NCI-H1694 (cell line): ENCODE measurements at regions not wholly inside any gene's neighbourhood (a gene's known extent, or its start where the extent isn't known, plus 50 kb on each side); places are given as distances from the start of the nearest gene placed in this dataset.
A peak's percentile ranks its signal among the peaks of the same experiment; 100 is the strongest.

Experiments used
- DNase-seq: peaks from one replicate; lab custom pipeline; 2025; lab: John Stamatoyannopoulos, UW

DNA sequence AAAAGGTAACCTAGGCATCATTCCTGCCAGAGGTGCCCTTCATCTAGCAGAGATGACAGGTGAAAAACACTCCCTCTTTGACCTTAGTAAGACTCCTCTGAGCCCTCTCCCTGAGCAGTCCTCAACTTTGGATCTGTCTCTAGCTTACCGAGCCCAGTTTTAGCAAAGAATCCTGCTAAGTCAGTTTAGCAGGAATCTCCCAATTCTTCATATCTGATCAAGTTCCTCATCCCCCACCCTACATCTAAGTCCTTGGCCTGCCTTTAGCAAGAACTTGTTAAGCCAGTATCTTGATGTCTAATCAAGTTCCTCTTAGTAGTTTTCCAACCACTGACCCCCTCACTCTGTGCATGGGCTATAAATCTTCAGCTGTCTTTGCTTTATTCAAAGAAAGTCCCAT, 235.6 kb downstream of the OMA1 start:
- no peak for DNase-seq

DNA sequence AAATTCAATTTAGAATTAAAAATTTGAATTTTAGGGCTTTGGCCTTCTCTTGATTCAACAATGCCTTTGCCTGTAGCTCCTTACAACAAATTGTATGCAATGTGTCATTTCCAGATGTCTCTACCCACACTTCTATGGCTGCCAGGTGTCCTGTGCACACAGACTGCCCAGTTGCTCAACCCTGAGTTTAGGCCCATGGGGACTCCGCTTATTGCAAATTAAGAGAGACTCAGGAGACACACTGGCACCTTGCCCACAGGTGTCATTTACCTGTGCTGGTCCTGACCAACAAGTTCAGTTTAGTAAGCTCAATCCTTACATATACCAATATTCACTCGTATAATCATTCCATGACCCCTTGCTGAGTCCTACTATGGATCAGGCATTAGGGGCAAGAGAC, 236.1 kb downstream of the OMA1 start:
- no peak for DNase-seq

DNA sequence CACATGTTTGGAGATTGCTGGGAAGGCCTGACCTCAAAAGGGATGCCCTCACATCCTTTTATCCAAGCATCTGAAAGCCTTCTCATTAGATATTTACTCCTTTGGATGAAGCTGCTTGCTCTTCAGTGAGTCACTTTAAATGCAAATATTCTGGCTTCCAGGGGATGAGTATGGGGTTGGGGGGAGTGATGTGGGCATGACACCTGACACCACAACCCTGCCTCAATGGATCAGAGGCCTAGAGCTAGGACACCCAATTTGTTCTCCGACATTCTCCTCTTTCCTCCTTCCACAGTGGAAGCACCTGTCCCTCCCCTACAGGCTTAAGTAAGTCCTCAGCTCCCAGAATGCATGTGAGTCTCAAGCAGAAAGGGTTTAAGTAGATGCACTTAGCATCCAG, 238.3 kb downstream of the OMA1 start:
- no peak for DNase-seq

DNA sequence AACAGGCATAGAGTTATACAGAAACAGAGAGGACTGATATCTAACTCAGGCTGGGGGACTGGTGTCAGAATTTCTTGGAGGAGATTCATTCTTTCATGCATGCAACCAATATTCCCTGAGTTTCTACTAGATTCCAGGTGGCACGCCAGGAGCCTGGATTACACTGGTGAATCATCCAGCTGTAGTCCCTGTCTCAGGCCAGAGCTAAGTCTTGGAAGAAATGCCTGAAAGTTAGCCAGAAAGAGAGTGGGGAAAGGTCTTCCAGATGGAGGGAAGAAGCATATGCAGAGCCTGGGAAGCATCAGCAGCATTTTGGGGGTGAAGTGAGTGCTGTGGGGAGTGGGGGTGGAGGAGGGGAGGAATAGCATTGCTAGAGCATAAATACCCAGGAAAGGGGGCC, 239.1 kb downstream of the OMA1 start:
- no peak for DNase-seq

DNA sequence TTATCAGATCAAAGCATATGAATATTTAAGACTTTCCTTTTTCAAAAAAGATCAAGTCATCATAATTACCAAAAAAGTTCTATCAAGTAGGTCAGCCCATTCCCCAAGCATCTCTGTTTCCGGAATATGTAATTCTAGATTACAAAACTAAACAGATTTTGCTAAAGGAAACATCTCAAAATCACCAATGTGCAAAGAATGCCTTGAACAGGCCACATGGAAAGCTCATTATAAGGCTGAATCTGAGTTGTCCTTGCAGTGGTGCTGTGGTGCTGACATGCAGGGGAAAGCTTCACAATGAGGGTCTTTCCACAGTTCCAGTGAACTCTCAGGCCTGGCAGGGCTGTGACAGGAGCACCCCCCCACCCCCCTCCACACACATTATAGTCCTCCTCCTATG, 240.9 kb downstream of the OMA1 start:
- DNase-seq: no peak

DNA sequence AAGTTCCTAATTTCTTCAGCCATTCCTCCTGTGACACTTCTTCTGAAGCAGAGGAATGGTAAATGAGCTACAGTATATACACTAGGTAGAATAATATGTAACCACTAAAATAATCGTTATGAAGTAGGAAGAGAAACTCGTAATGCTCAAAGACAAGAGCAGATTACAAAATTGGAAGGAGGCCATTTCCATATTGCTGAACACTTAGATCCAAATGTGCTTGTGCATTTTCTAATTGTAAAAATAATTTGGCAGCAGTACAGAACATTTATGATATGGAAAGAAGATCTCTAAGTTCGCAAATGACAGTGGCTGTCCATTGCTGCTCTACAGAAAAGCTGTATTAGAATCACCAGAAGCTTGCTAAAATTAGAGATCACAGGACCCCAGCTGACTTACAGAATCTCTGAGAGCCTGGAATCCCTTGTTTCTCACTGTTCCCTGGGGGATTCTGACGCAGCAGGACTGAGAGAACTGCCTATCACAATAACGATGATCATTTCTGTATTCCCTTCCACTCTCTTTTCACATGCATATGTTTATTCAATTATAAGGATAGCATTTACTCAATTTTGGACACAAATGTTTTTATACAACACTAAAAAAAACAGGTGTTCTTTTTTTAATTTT, 242.1 kb downstream of the OMA1 start:
- no peak for DNase-seq

DNA sequence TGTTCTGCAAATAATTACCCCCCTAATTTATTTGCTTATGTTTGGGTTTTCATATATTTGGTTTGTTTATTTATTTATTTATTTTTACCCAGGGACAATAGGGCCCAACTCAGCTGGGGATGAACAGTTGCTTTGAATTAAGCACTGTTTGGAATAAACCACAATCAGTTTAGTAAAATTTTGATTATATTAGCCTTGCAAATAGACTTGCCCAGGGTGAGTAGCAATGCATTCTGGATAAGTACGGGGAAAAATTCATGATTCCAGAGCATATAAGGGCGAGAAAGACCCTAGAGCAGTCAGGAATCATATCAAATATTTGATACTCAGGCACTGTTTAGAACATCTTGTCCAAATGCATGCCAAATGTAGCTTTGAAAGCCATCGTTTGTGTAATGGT, 242.7 kb downstream of the OMA1 start:
- no peak for DNase-seq

DNA sequence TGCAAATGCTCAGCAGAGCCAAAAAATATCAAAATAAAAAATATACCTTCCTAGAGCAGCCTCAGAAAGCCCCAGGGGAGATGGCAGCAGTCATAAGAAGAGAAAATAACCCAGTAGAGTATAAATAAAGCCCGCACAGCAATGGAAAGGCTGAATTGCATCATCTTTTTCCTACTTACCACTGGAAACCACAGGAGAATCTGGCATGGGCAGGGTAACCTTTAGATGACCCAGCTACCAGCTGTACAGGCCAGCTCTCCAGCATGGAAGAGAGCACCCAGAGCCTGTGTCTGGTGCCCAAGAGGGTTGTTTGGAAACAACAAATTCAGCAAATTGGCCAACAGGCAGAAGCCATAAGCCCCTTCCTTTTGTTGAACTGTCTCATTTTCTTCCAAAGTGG, 253.1 kb downstream of the OMA1 start:
- no peak for DNase-seq

DNA sequence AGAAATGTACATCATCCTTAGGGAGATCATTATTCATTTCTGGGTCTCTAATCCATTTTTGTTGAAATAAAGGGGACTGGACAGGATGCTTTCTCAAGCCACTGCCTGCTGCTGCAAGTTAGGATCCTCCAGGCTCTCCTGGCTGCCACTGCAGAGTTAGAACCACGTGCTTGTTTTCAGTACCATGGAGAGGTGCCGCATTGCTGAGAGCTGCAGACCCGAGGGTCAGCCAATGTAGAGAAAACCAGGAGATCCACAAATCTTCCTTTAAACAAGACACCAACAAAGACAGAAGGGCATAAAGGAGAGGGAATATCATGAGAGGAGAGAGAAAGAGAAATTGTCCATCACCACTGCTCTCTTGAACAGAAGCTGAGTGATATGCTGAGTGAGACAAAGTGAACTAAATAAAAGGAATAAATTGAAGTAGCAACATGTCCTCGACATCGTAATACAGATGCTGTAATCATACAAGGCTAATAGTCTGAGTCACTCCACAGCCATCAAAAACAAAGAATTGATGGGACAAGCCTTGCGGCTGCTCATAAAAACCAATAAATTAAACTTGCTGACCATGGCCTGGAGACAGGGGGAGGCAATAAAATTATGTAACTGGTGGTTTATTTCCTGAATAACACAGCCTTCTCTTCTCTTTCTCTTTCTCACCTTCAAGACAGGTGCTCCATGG, 255.7 kb downstream of the OMA1 start:
- no peak for DNase-seq

DNA sequence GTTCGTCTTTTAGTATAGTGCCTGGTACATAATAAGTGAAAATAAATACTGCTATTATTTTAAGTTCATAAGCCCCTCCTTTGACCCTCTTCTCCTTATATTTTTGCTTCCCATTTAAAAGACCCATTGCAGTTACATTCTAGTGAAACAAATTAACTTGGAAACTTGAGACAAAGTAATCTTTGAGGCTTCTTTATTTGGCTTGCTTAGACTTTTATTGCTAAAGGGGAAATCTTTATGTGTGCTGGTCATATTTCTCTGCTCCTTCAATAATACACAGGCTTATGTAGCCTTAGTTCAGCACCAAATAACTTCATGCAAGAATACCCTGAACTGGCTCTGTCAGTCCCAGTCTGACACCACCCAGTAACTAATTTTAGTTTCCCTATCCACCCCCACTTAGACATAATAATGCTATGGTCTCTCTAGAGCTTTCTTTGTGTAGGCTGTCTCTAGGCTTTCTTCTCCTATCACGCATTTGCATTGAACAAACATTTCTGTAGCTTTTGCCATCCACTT, 257.8 kb downstream of the OMA1 start:
- DNase-seq: no peak

DNA sequence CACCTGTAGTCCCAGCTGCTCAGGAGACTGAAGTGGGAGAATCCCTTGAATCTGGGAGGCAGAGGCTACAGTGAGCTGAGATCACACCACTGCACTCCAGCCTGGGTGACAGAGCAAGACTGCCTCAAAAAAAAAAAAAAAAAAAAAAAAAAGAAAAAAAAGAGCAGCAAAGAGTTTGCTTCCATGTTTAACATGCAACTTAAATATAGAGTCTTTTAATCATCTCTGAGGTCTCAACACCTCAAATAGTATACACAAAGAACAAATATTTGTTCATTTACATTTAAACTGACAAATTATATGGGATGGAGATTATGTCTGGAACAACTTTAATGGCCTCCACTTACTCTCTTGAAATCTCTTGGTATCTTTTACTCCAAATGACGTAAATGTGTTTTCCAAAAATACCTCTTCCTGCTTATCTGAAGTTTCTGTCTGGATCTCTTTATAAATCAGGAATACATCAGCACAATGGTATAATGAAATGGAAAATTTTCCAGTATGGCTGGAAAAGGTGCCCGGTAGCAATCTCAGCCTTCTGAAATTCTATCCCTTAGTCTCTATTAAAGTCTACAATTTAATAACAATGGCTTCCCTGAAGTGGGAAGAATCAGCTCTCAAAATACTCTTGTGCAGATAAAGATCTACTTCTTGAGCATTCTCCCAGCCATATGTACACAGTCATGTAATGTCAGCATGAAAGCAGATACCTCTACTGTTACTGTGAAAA, 258.5 kb downstream of the OMA1 start:
- no peak for DNase-seq

DNA sequence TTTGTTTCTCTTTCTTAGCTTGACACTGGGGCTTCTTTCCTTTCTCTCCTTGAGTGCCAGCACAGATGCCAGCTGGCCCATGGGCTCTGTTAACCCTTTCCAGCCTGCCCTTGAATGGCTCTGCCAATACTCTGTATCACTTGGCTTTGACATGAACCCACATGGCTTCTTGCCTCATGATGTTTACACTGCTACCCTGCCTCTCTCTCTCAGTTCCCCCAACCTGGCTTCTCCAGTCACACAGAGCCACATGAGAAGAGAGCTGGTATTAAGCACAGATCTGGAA, 262.4 kb downstream of the OMA1 start:
- DNase-seq: no peak

DNA sequence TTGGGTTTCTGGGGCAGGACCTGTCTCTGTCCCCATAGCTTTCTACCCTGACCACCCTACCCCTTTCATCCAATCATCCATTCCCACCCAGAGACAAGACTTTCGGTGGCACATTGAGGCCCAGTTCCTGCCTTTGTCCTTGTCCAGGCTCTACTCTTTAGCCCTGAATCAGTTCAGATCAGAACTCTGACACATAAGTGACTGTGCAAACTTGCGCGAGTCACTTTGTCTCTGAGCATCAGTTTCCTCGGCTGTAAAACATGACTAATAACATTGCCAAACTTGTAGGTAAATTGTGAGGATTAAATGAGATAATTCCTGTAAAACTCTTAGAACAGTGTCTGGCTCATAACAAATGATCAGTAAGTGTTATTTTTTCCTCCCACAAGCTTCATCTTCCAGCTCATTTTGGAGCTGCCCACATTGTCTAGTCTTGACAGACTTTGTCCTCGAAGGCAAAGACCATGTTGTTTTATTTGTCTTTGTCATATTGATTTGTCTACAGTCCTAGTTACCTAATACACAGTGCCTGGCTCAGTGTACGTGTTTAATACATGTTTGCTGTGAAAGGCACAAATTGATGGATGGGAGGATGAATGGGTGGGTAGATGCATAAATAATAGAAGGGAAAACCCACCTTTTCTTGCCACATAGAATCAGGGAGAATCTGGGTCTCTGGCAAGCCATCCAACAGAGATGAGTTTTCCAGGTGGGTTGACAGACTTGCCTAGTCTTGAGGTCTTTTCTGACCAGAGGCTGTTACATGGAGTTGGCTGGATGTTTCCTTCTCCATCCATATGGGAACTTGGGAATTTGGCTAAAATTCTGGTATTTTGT, 262.9 kb downstream of the OMA1 start:
- no peak for DNase-seq

DNA sequence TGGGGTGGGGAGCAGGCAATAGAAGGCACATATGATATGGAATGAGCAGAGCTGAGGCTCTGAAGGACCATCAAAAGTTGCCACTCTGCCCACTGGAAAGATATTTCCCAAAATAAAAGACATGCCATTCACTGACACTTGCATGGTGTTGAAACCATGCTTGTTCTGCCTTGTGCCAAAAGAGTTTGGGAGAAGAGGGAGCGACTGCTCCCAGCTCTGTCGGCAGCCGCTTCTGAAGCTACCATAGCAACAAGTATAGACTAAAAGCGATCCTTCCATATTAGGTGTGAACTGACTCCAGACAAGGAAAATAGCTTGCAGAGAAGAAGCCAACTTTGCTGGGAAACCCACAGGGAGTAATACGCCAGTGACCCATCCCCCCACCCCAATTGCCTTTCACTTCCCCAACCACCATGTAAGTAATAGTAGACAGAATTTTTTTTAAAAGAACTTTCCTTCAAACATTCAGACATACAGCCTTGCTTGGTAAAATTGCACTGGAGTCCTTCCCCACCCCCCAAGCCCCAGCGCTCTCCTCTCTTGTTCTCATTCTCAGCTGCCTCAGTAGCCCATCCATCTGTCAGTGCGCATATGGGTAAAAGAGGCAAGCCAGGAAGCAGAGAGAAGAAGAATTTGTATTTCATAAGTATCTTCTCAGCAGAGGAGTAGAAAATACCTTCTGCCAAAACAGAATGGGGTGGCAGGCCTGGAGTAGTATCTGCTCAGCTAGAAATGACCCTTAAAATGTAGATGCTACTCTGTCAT, 263.7 kb downstream of the OMA1 start:
- DNase-seq: no peak

DNA sequence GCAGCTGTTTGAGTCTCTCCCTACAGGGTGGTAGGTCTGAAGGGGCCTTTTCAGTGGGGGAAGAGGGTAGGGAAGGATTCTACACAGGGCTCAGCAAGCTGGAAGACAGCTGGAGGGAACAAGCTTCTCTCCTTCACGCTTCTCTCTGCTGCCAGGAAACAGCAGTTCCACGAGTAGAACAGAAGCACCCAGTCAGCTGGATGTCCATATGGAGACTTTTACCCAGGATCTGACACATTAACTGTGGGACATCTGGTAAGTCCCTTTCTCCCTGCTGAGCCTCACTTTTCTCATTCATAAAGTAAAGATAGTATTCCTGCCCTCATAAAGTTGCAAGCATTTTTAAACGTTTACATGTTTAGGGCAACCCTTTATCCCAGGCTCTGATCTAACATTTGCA, 280.3 kb downstream of the OMA1 start:
- DNase-seq: peak; percentile 72

DNA sequence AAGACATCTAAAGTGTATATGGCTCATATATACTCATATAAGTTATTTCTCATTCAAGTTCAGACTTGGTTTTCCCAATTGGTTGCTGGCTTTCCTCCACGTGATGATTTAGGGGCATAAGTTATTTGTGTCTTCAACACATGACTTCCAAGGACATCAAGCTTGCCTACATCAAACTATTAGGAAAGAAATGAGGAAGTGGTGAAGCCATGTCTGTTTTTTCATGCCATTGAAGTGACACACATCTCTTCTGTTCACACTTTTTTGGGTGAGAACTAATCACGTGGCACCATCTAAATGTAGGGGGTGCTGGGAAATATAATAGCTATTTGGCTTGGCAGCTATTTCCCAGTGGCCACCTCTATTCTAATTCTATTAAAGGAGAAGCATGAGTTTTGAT, 282.1 kb downstream of the OMA1 start:
- no peak for DNase-seq

DNA sequence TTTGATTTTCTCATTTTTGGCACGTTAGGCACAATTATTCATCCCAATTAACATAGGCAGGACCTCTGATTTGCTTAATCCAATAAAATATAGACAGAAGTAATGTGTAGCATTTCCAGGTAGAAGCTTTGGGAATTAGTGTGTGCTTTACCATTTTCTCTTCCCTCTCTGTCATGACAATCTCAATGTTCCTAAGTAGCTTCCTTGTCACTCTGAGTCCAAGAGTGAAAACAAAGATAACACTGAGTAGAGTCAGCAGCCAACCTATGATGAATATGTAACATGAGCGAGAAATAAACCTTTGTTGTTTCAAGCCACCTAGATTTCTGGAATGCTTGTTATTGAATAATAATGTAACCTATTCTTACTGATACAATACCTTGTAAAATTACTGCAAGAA, 283.8 kb downstream of the OMA1 start:
- DNase-seq: no peak

DNA sequence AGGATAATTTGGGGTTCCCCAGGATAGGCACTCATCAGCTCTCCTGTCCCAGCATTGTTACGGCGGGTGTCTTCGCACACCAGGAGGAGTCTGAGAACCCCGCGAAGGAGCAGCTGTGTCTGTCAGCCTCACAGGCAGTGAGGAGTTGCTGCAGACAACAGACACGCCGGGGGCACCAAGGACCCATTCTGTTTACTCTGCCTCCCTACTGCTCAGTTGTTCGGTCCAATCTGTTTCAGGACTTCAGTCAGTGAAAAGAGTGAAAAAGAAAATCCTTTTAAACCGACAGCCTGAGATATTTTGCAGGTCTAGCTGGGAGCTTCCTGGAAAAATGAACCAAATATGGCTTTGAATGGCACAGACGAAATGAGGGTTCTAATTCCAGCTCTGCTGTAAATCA, 288.4 kb downstream of the OMA1 start:
- DNase-seq: no peak

DNA sequence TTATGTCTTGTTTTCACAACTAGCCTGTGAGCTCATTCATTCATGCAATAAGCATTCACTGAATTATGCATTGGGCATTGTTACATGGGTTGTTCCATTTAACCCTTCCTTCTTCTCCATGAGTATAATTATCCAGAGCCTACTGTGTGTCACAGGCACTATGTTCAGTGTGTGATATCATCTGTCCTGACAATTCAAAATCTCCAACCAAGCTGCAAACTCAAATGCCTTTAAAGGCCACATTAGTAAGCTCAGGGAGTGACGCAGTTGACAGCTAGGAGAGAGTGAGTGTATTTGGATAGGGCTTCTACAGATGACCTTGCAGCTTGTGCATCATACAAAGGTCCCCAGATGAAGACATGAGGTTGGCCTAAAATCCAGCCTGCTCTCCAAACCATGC, 289.5 kb downstream of the OMA1 start:
- no peak for DNase-seq

DNA sequence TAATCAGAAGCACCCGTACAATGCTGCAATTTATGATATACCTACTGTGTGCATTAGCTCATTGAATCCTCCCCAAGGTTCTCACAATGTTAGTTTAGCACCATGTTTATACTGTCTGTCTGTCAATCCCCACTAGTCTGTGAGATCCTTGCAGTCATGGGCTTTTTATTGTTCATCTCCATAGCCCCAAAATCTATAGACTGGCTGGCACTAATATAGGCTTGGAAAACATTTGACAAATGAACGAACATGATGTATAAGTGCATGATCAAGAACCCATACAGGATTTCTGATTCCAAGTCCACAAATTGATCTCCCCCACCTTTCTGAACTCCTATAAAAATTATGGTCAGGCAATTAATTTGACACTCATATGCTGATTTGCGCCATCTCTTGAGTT, 290.0 kb downstream of the OMA1 start:
- no peak for DNase-seq

DNA sequence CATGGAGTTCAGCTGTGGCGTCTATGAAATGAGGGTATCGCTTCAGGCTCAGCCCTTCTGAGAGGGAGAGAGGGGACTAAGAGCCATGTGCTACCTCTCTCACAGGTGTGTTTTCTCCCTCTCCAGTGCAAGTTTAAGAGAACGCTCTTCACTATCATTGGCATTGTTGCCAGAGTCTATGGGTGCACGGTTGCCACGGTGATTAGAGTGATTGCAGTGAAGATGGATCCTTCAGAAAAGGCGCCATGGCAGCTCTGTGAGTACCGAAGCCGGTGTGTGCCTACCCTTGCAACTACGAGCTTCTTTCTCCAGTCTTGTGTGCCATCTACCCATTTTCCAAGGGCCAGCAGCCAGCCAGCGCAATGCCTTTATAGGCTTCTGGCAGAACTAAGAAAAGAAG, 290.5 kb downstream of the OMA1 start:
- DNase-seq: no peak

DNA sequence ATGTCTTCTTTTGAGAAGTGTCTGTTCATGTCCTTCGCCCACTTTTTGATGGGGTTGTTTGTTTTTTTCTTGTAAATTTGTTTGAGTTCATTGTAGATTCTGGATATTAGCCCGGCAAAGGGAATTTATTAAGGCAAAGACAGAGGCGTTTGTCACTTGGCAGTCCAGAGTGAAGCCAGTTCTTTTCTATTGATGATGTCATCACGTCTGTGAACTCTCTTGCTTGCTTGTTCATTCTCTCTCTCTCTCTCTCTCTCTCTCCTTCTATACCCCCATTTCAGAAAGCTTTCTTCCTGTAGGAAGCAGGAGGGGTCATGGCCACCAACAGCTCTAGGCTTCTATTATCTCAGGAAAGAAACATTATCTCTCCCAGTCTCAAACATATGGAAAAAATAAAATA, 291.3 kb downstream of the OMA1 start:
- DNase-seq: no peak
